SK-N-SH (cell line): ENCODE measurements at regions not wholly inside any gene's neighbourhood (a gene's known extent, or its start where the extent isn't known, plus 50 kb on each side); places are given as distances from the start of the nearest gene placed in this dataset.

Experiments used
- CTCF ChIA-PET: fragments of 300-600, 350-600 bp; formaldehyde crosslinking; extraction: SDS; loops from one replicate; lab custom pipeline; 2021; lab: Yijun Ruan, JAX
- POLR2A ChIA-PET: fragments of 350-600 bp; sonication (Branson Sonifier 250); formaldehyde crosslinking; extraction: SDS; loops from one replicate; lab custom pipeline; 2020; ENCODE audit warnings: antibody characterized with exemption, inconsistent platforms; lab: Yijun Ruan, JAX
- DNase-seq: peaks from one replicate; pipeline ENCODE4 v3.0.0; 2012
- H2AFZ ChIP-seq: fragments of 200-600 bp; sonication (generic); 2 replicates; pipeline ENCODE4 v1.8.1; 2016; ENCODE audit warnings: antibody characterized with exemption, mild to moderate bottlenecking, low read depth
- H3F3A ChIP-seq: fragments of 200-600 bp; sonication (generic); replicated peaks from 2 replicates; pipeline ENCODE3; 2016; ENCODE audit warnings: antibody characterized with exemption, mild to moderate bottlenecking; ENCODE audit not compliant: insufficient read depth
- H3K27ac ChIP-seq, 2 experiments: fragments of 200-500 bp in 1 of 2; fragments of 200-600 bp in 1 of 2; sonication (Bioruptor generic) in 1 of 2; sonication (generic), shearing (Covaris generic) in 1 of 2; 2 replicates each; pipeline versions ENCODE4 v1.5.1 to v1.6.1; 2014 to 2016; ENCODE audit warnings: low read depth in 2 of 2, inconsistent platforms in 1 of 2, low read length in 1 of 2, mild to moderate bottlenecking in 1 of 2, mixed read lengths in 1 of 2
- H3K27me3 ChIP-seq: fragments of 200-600 bp; sonication (generic), shearing (Covaris generic); 2 replicates; pipeline ENCODE4 v1.6.1; 2016; ENCODE audit warnings: mixed run types; ENCODE audit not compliant: insufficient read depth
- H3K36me3 ChIP-seq, 2 experiments: fragments of 200-500 bp in 1 of 2; fragments of 200-600 bp in 1 of 2; sonication (Bioruptor generic) in 1 of 2; sonication (generic) in 1 of 2; replicated peaks in 1 of 2; 2 replicates each; pipeline versions ENCODE3 to v1.5.1; 2014 to 2016; ENCODE audit warnings: low read length in 1 of 2, mild to moderate bottlenecking in 1 of 2; ENCODE audit not compliant: insufficient read depth in 2 of 2, control insufficient read depth in 1 of 2
- H3K4me1 ChIP-seq, 2 experiments: fragments of 200-500 bp in 1 of 2; fragments of 200-600 bp in 1 of 2; sonication (Bioruptor generic) in 1 of 2; sonication (generic), shearing (Covaris generic) in 1 of 2; 2 replicates each; pipeline versions ENCODE4 v1.5.1 to v1.6.1; 2014 to 2016; ENCODE audit warnings: low read depth in 1 of 2, low read length in 1 of 2, mixed run types in 1 of 2; ENCODE audit not compliant: insufficient read depth in 2 of 2, control insufficient read depth in 1 of 2
- H3K4me2 ChIP-seq: fragments of 200-600 bp; sonication (generic), shearing (Covaris generic); 2 replicates; pipeline ENCODE4 v1.6.1; 2017; ENCODE audit warnings: mixed run types
- H3K4me3 ChIP-seq, 2 experiments: fragments of 200-500 bp in 1 of 2; fragments of 200-600 bp in 1 of 2; sonication (Bioruptor generic) in 1 of 2; sonication (generic), shearing (Covaris generic) in 1 of 2; 2 replicates each; pipeline versions ENCODE4 v1.5.1 to v1.8.1; 2014 to 2016; ENCODE audit warnings: low read depth in 2 of 2, inconsistent platforms in 1 of 2, low read length in 1 of 2, mild to moderate bottlenecking in 1 of 2, mixed read lengths in 1 of 2, moderate library complexity in 1 of 2
- H3K79me2 ChIP-seq: fragments of 200-600 bp; sonication (generic); 2 replicates; pipeline ENCODE4 v1.8.1; 2017; ENCODE audit warnings: mild to moderate bottlenecking; ENCODE audit not compliant: insufficient read depth
- H3K9ac ChIP-seq: fragments of 200-600 bp; sonication (generic); 2 replicates; pipeline ENCODE4 v1.6.1; 2017; ENCODE audit warnings: mixed run types
- H3K9me2 ChIP-seq: fragments of 200-600 bp; sonication (generic); 2 replicates; pipeline ENCODE4 v1.6.1; 2017; ENCODE audit warnings: mixed run types
- H3K9me3 ChIP-seq: fragments of 200-600 bp; sonication (generic); 2 replicates; pipeline ENCODE4 v1.6.1; 2017; ENCODE audit warnings: mixed run types, mild to moderate bottlenecking, moderate library complexity
- H4K20me1 ChIP-seq: fragments of 200-600 bp; sonication (generic); 2 replicates; pipeline ENCODE4 v1.6.1; 2017; ENCODE audit warnings: mild to moderate bottlenecking, mixed run types; ENCODE audit not compliant: insufficient read depth
- CHD2 ChIP-seq: fragments of 150-350 bp; IDR thresholded peaks from 2 replicates; pipeline ENCODE4 v1.6.1; 2018; ENCODE audit warnings: low read length; ENCODE audit not compliant: partially characterized antibody
- CTCF ChIP-seq: fragments of 200-600 bp; sonication (generic); IDR thresholded peaks from 2 replicates; pipeline ENCODE4 v1.6.1; 2017; ENCODE audit warnings: antibody characterized with exemption, mild to moderate bottlenecking, moderate library complexity
- EP300 ChIP-seq, 2 experiments: IDR thresholded peaks; 2 replicates each; pipeline versions ENCODE4 v1.4.0 to v1.6.1; 2012; ENCODE audit warnings: borderline replicate concordance in 1 of 2, low read depth in 1 of 2, low read length in 1 of 2
- EZH2phosphoT487 ChIP-seq: fragments of 200-600 bp; sonication (generic); IDR thresholded peaks from 2 replicates; pipeline ENCODE4 v1.6.1; 2017; ENCODE audit warnings: low read depth, mixed run types, mild to moderate bottlenecking, antibody characterized with exemption, moderate library complexity, borderline replicate concordance
- FOSL2 ChIP-seq: IDR thresholded peaks from 2 replicates; pipeline ENCODE4 v1.4.0; 2012; ENCODE audit warnings: low read depth, mild to moderate bottlenecking, moderate library complexity, borderline replicate concordance
- GABPA ChIP-seq: IDR thresholded peaks from 2 replicates; pipeline ENCODE4 v1.4.0; 2012; ENCODE audit warnings: low read depth, mild to moderate bottlenecking
- GATA2 ChIP-seq: sonication (generic); formaldehyde crosslinking; IDR thresholded peaks from 2 replicates; pipeline ENCODE4 v1.5.0; 2020; ENCODE audit warnings: mild to moderate bottlenecking, missing genetic modification reagents
- NFIC ChIP-seq: IDR thresholded peaks from 2 replicates; pipeline ENCODE4 v1.4.0; 2012; ENCODE audit warnings: borderline replicate concordance
- RAD21 ChIP-seq: IDR thresholded peaks from 2 replicates; pipeline ENCODE4 v1.6.1; 2012; ENCODE audit warnings: mild to moderate bottlenecking, low read length
- RFX5 ChIP-seq: IDR thresholded peaks from 2 replicates; pipeline ENCODE4 v1.6.1; 2012; ENCODE audit warnings: mild to moderate bottlenecking, improper control_type of control experiment, low read length
- RXRA ChIP-seq: IDR thresholded peaks from 2 replicates; pipeline ENCODE4 v1.4.0; 2012; ENCODE audit warnings: low read depth, mild to moderate bottlenecking, borderline replicate concordance
- SMC3 ChIP-seq: IDR thresholded peaks from 2 replicates; pipeline ENCODE4 v1.6.1; 2012; ENCODE audit warnings: low read depth, low read length, improper control_type of control experiment
- TEAD4 ChIP-seq: IDR thresholded peaks from 2 replicates; pipeline ENCODE4 v1.4.0; 2012; ENCODE audit warnings: mild to moderate bottlenecking, borderline replicate concordance; ENCODE audit not compliant: insufficient read depth
- YY1 ChIP-seq: IDR thresholded peaks from 2 replicates; pipeline ENCODE4 v1.4.0; 2012; ENCODE audit warnings: low read depth, mild to moderate bottlenecking
- WGBS: methylation state at CpG from one replicate; pipeline ENCODE4 v1.1.6; 2017; ENCODE audit warnings: low lambda C conversion rate; 5-methylcytosine and 5-hydroxymethylcytosine counted together
- TF ChIP-seq, protein P1 (sequence below): fragments of 150-350 bp; IDR thresholded peaks from 2 replicates; pipeline ENCODE4 v1.6.1; 2016; ENCODE audit warnings: mild to moderate bottlenecking, low read depth, low read length
- TF ChIP-seq, protein P2 (sequence below): IDR thresholded peaks from 2 replicates; pipeline ENCODE4 v1.4.0; 2012; ENCODE audit warnings: low read depth, borderline replicate concordance

GRCh38 chr6:25156123-25156522 lies 123.1 kb upstream of the CARMIL1 start:
- no peak overlapping the region for H3K9ac ChIP-seq
- CTCF ChIA-PET: no interaction called here
- H3K9me3 ChIP-seq: no peaks in the 10 kb centered on the region
- no peak for TF ChIP-seq YY1
- no peak for TF ChIP-seq CHD2
- no peak for TF ChIP-seq SMC3
- TF ChIP-seq EP300 (IDR thresholded peaks at IDR 0.05; ENCODE audit: borderline replicate concordance in 1 of 2, low read depth in 1 of 2, low read length in 1 of 2): no peak
- TF ChIP-seq, protein P1, sequence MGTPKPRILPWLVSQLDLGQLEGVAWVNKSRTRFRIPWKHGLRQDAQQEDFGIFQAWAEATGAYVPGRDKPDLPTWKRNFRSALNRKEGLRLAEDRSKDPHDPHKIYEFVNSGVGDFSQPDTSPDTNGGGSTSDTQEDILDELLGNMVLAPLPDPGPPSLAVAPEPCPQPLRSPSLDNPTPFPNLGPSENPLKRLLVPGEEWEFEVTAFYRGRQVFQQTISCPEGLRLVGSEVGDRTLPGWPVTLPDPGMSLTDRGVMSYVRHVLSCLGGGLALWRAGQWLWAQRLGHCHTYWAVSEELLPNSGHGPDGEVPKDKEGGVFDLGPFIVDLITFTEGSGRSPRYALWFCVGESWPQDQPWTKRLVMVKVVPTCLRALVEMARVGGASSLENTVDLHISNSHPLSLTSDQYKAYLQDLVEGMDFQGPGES: no peak
- TF ChIP-seq TEAD4: no peak
- no peak for TF ChIP-seq EZH2phosphoT487
- TF ChIP-seq GATA2 (CRISPR knock-in tag): no peak
- no peak for TF ChIP-seq RXRA
- TF ChIP-seq RAD21: no peak
- TF ChIP-seq, protein P2, sequence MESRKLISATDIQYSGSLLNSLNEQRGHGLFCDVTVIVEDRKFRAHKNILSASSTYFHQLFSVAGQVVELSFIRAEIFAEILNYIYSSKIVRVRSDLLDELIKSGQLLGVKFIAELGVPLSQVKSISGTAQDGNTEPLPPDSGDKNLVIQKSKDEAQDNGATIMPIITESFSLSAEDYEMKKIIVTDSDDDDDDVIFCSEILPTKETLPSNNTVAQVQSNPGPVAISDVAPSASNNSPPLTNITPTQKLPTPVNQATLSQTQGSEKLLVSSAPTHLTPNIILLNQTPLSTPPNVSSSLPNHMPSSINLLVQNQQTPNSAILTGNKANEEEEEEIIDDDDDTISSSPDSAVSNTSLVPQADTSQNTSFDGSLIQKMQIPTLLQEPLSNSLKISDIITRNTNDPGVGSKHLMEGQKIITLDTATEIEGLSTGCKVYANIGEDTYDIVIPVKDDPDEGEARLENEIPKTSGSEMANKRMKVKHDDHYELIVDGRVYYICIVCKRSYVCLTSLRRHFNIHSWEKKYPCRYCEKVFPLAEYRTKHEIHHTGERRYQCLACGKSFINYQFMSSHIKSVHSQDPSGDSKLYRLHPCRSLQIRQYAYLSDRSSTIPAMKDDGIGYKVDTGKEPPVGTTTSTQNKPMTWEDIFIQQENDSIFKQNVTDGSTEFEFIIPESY: no peak
- TF ChIP-seq RFX5: no peak
- TF ChIP-seq NFIC: no peak
- no peak for TF ChIP-seq GABPA
- H3K27me3 ChIP-seq: no peaks in the 10 kb centered on the region
- 67% methylated on average over 1 of the region's 1 CpG for WGBS
- no peak overlapping the region for H2AFZ ChIP-seq
- H4K20me1 ChIP-seq: no peaks in the 10 kb centered on the region
- peaks cover 0 to 2% of the 10 kb centered on the region in 2 experiments; a peak in 2 of 4 replicates for H3K4me1 ChIP-seq
- no peaks in the 10 kb centered on the region for H3F3A ChIP-seq
- no peak overlapping the region for H3K4me3 ChIP-seq
- DNase-seq: no peak
- H3K36me3 ChIP-seq: peaks cover 0 to 4% of the 10 kb centered on the region in 2 experiments
- H3K79me2 ChIP-seq: no peaks in the 10 kb centered on the region
- H3K27ac ChIP-seq: no peak overlapping the region
- no peak overlapping the region for H3K4me2 ChIP-seq
- no peaks in the 10 kb centered on the region for H3K9me2 ChIP-seq
- POLR2A ChIA-PET: interaction anchor here (0.6 kb wide), 1 partner anchor 334 kb away, joined by 3 read pairs; no protein-coding TSS in a partner anchor

- no peaks in the 10 kb centered on the region for H3K27me3 ChIP-seq
- H4K20me1 ChIP-seq: no peaks in the 10 kb centered on the region
- no peaks in the 10 kb centered on the region for H3K9me3 ChIP-seq
- no peak for DNase-seq
- no peak overlapping the region for H3K9ac ChIP-seq
- peaks cover 0 to 2% of the 10 kb centered on the region in 2 experiments; a peak in 1 of 4 replicates for H3K4me1 ChIP-seq
- no peaks in the 10 kb centered on the region for H3K9me2 ChIP-seq
- no peak overlapping the region for H3K4me3 ChIP-seq
- WGBS: 84% methylated on average over 7 of the region's 7 CpGs
- POLR2A ChIA-PET: no interaction called here
- H3F3A ChIP-seq: no peaks in the 10 kb centered on the region
- peaks cover 0 to 4% of the 10 kb centered on the region in 2 experiments for H3K36me3 ChIP-seq
- H3K79me2 ChIP-seq: no peaks in the 10 kb centered on the region
- H3K27ac ChIP-seq: no peak overlapping the region
- TF ChIP-seq FOSL2 (no peak), TEAD4 (no peak), CTCF (no peak)
- no peak overlapping the region for H2AFZ ChIP-seq
- CTCF ChIA-PET: no interaction called here
- no peak overlapping the region for H3K4me2 ChIP-seq
Observed at GRCh38 chr6:25157183-25157582, 122.0 kb upstream of the CARMIL1 start.
